Left renal pelvis (tissue), 4 donors: ENCODE measurements at regions not wholly inside any gene's neighbourhood (a gene's known extent, or its start where the extent isn't known, plus 50 kb on each side); places are given as distances from the start of the nearest gene placed in this dataset.
"Not testable (repeated sequence)": the region's sequence is repeated elsewhere in the genome, so short reads cannot be mapped to it uniquely, and the experiment has no call there.

Experiments
- DNase-seq, 4 donors: peaks; one replicate each; pipeline ENCODE4 v3.0.0-alpha.2; 2013; ENCODE audit warnings: low read depth in 4 of 4, low spot score in 3 of 4

GRCh38 chr2:238502088-238502810 lies 75.5 kb downstream of the ASB1 start:
- DNase-seq: no peak

- DNase-seq: no peak
These were observed 76.4 kb downstream of the ASB1 start for GRCh38 chr2:238502956-238503791.

GRCh38 chr2:238504181-238504931 lies 77.6 kb downstream of the ASB1 start:
- peak in 1 of 4 donors; percentile 19 for DNase-seq

DNA sequence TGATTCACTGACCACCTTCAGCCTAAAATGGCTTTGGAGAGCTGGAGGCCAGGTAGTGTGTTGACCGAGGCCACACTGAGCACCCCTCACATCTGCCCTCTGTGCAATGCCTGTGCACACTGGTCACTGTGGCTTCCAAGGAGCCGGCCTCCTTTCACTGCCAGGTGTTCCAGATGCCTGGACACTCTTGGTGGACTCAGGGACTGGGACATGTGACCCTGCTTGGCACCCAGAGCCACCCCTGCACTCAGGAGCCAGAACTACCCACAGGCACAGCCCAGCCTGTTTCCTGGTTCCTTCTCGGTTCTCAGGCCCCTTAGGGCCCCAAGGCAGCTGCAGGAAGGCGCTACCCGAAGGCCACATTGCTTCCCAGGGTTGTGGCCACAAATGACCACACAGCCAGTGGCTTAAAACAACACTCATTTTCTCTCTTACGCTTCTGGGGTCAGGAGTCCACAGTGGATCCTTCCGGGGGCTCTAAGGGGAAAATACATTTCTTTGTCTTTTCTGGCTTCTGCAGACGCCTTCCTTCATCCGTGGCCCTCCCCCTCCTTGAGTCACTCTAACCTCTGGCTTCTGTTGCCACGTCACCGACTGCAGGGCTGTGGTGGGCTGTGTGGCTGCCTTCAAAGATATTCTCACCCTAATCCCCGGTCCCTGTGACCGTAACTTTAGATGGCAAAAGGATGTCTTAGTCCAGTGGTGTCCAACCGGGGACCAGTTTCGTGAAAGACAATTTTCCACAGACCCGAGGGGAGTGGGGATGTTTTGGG lies 78.6 kb downstream of the ASB1 start:
- no peak for DNase-seq

DNA sequence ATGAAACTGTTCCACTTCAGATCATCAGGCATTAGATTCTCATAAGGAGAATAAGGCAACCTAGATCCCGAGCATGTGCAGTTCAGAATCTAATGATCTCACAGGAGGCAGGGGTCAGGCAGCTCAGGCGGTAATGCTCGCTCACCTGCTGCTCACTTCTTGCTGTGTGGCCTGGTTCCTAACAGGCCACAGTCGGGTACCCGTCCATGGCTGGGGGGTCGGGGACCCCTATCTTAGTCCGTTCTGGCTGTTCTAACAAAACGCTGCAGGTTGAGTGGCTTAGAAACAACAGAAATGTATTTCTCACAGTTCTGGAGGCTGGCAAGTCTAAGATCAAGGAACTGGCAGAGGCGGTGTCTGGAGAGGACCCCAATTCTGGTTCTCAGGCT lies 79.2 kb downstream of the ASB1 start:
- no peak for DNase-seq

- no peak for DNase-seq
These were observed 79.8 kb downstream of the ASB1 start for GRCh38 chr2:238506371-238507068.

DNA sequence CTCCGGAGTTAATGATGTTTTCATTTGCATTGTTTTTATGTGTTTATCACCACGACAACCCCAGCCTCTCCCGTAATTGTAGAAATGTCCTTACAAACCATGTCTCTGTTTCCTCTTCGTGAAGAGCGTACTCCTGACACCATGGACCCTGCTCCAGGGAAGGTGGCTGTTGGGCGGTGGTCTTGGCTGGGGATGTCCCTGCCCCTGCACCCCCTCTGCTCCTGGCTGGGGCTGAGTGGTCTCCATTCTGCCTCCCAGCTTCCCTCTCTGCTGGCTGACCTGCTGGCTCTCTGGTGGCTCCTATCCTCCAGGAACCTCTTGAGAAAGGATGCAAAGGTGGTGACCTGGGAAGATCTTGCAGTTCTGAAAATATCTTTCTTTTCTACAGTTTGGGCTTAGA lies 81.1 kb downstream of the ASB1 start:
- no peak for DNase-seq

- DNase-seq: no peak
These were observed 82.6 kb downstream of the ASB1 start for GRCh38 chr2:238509151-238509835.

- DNase-seq: no peak
These were observed 83.2 kb downstream of the ASB1 start for GRCh38 chr2:238509903-238510302.

DNA sequence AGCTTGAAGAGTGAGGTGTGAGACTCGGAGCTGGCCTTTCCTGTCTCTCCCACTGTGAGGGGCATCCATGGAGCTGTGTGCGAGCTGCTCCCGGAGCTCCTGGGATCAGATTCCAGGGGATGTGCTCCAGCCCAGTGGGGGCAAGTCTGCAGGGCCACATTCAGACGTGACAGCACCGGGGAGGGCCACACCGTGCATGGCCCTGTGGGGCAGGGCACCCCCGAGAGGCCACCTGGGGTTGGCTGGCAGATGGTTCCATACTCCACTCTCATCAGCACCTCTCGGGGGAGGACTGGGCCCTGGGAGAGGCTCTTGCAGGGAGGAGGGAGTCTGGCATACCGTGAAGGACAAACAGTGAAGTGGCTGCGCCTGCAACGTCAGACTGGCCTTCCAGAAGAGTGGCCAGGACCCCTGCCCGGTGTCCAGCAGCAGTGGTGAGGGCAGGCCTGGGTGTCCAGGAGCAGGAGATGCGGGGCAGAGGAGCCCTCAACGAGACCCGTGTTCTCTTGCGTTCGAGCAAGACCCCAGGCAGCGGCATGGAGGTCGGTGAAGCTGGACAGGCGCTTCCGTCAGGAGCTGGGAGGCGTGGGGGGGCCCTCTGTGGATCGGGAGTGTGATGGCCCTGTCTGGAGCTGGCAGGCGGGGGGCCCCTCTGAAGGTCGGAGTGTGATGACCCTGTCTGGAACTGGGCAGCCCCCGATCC lies 84.3 kb downstream of the ASB1 start:
- no peak for DNase-seq

DNA sequence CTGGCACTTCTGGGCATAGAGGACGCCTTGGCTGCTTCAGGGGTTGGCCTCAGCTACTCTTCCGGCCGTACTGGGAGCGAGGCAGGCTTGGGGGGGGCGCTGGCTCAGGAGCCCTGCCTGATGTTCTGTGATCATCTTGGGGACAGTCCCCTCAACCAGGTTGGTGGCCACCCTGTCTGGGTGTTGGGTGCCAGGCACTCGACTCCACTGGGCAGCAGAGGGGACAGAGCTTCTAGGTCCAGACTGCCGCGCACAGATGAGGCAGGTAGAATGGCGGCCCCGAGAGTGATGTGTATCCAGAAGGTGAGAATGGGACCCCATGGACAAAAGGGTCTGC lies 84.9 kb downstream of the ASB1 start:
- no peak for DNase-seq

GRCh38 chr2:238512247-238512867 lies 85.6 kb downstream of the ASB1 start:
- DNase-seq: no peak

- DNase-seq: no peak
These were observed 86.6 kb downstream of the ASB1 start for GRCh38 chr2:238513346-238513745.

DNA sequence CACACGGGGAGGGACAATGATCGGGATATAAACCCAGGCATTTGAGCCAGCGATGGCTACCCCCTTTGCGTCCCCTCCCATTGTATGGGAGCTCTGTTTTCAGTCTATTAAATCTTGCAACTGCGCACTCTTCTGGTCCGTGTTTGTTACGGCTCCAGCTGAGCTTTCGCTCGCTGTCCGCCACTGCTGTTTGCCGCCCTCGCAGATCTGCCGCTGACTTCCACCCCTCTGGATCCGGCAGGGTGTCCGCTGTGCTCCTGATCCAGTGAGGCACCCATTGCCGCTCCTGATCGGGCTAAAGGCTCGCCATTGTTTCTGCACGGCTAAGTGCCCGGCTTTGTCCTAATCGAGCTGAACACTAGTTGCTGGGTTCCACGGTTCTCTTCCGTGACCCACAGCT lies 87.3 kb downstream of the ASB1 start:
- DNase-seq: not testable (repeated sequence)

- no peak for DNase-seq
These were observed 88.7 kb downstream of the ASB1 start for GRCh38 chr2:238515377-238515776.

- DNase-seq: no peak
These were observed 90.5 kb downstream of the ASB1 start for GRCh38 chr2:238517209-238517608.

- no peak for DNase-seq
These were observed 91.6 kb downstream of the ASB1 start for GRCh38 chr2:238518172-238518820.

GRCh38 chr2:238518821-238519186 lies 92.1 kb downstream of the ASB1 start:
- no peak for DNase-seq
